ENCODE measurements at regions not wholly inside any gene's neighbourhood (a gene's known extent, or its start where the extent isn't known, plus 50 kb on each side); places are given as distances from the start of the nearest gene placed in this dataset.

GRCh38 chr1:212553676-212554075 is 54.9 kb upstream of the ATF3 start:
- Histone ChIP-seq H3K27ac (ENCODE audit: low read depth, low read length) (no peak overlapping the region), H3K4me1 (ENCODE audit: control insufficient read depth, insufficient read depth, low read length) (peaks cover 3% of the 10 kb centered on the region), H3K4me3 (ENCODE audit: low read length) (no peak overlapping the region)

DNA sequence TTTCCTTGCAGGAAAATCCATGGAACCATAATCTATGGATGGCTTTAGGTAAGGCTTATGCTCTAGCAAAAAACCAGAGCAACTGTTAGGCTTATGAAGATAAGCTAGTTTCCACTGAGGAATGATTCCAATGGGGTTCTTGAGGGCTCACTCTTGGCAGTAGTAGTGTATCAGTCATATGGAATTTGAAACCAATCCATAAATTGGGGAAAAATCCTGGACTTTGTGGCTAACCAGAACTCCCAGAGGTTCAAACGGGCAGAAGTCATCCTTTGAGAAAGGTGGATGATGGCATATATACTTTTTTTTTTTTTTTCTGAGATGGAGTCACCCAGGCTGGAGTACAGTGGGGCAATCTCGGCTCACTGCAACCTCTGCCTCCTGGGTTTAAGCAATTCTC is 54.2 kb upstream of the ATF3 start:
- H3K27me3 ChIP-seq (ENCODE audit: control insufficient read depth, insufficient read depth, low read length): no peaks in the 10 kb centered on the region
- H3K36me3 ChIP-seq (ENCODE audit: control insufficient read depth, insufficient read depth, low read length): no peaks in the 10 kb centered on the region
- H3K4me1 ChIP-seq (ENCODE audit: control insufficient read depth, insufficient read depth, low read length): peaks cover 8% of the 10 kb centered on the region
- H3K4me3 ChIP-seq (ENCODE audit: low read length): no peak overlapping the region
- no peak overlapping the region for H3K9ac ChIP-seq (ENCODE audit: low read length)
- H3K27ac ChIP-seq (ENCODE audit: low read depth, low read length): no peak overlapping the region

More at GRCh38 chr1:212553676-212554075, 54.9 kb upstream of the ATF3 start:
- H3K27me3 ChIP-seq (ENCODE audit: control insufficient read depth, insufficient read depth, low read length): no peaks in the 10 kb centered on the region
- H3K36me3 ChIP-seq (ENCODE audit: control insufficient read depth, insufficient read depth, low read length): no peaks in the 10 kb centered on the region
- H3K9ac ChIP-seq (ENCODE audit: low read length): no peak overlapping the region

GRCh38 chr1:212555426-212555825 is 53.1 kb upstream of the ATF3 start:
- Histone ChIP-seq H3K27ac (ENCODE audit: low read depth, low read length) (no peak overlapping the region), H3K4me1 (ENCODE audit: control insufficient read depth, insufficient read depth, low read length) (peaks cover 8% of the 10 kb centered on the region)

DNA sequence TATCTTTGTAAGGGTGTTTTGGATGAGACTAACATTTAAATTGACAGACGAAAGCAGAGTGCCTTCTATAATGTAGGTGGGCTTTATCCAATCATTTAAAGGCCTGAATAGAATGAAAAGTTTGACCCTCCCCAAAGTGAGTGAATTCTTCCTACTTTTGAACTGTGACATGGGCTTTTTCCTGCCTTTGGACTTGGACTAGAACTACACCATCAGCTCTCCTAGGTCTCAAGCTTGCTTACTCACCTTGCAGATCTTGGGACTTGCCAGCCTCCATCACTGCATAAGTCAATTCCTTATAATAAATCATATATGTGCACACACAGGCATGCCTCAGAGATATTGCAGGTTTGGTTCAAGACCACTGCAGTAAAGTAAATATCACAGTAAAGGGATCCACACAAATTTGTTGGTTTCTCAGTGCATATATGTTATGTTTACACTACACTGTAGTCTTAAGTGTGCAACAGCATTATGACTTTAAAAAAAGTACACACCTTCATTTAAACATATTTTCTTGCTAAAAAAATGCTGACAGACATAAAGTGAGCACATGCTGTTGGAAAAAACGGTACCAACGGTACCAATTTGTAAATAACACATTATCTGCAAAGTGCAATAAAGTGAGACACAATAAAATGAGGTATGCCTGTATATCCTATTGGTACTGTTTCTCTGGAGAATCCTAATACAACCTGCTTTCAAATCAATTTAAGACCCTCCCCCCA is 51.6 kb upstream of the ATF3 start:
- no peak overlapping the region for H3K27ac ChIP-seq (ENCODE audit: low read depth, low read length)
- no peak overlapping the region for H3K4me3 ChIP-seq (ENCODE audit: low read length)
- H3K36me3 ChIP-seq (ENCODE audit: control insufficient read depth, insufficient read depth, low read length): no peaks in the 10 kb centered on the region
- H3K4me1 ChIP-seq (ENCODE audit: control insufficient read depth, insufficient read depth, low read length): peaks cover 8% of the 10 kb centered on the region
- H3K27me3 ChIP-seq (ENCODE audit: control insufficient read depth, insufficient read depth, low read length): no peaks in the 10 kb centered on the region
- no peak overlapping the region for H3K9ac ChIP-seq (ENCODE audit: low read length)

More at GRCh38 chr1:212555426-212555825, 53.1 kb upstream of the ATF3 start:
- Histone ChIP-seq H3K4me3 (ENCODE audit: low read length) (no peak overlapping the region), H3K9ac (ENCODE audit: low read length) (no peak overlapping the region), H3K36me3 (ENCODE audit: control insufficient read depth, insufficient read depth, low read length) (no peaks in the 10 kb centered on the region), H3K27me3 (ENCODE audit: control insufficient read depth, insufficient read depth, low read length) (no peaks in the 10 kb centered on the region)

DNA sequence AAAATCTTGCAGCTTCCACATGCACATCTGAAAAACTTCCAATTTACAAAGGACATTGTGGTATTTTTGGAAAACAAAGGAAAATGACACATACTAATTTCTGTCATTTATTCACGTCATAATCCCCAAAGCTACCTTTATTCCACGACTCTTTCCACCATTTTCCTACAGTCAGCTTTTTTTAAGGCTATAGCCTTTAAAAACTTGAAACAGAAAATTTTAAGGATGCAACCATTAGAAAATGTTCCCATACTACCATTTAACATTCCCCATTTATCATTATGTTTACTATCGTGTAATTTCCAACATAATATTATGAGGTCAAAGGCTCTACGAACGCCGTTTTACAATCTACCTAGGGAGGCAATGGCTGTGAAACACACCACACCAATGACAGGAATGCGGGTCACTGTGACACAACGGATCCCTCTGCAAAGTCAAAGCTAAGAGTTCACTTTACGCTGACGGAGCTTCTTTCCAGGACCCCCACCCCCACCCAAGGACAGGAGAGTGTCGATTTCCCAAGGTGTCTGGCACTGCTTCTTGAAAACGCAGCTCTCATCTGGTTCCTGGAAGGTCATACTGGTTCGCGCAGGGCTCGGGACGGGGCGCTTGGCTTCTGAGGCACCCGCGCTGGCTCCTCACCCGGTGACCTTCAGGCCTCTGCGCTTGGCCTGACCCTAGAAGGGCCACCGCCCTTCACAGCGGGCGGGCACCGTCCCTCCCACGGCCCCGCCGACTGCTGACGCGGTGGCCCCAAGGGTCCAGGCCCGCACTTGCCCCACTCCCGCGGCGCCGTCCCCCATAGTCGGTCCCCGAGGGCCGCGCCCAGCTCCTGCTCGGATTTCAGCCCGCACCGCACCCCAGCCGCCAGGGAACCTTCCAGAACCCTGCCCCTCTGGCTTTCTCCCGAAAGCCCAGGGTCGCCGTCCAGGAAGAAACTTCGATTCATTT is 50.5 kb upstream of the ATF3 start:
- Histone ChIP-seq H3K4me1 (ENCODE audit: control insufficient read depth, insufficient read depth, low read length) (peaks cover 8% of the 10 kb centered on the region), H3K27me3 (ENCODE audit: control insufficient read depth, insufficient read depth, low read length) (no peaks in the 10 kb centered on the region), H3K9ac (ENCODE audit: low read length) (peak overlapping the region; percentile 83), H3K4me3 (ENCODE audit: low read length) (peak overlapping the region; percentile 70), H3K36me3 (ENCODE audit: control insufficient read depth, insufficient read depth, low read length) (no peaks in the 10 kb centered on the region), H3K27ac (ENCODE audit: low read depth, low read length) (peak overlapping the region; percentile 85)

GRCh38 chr1:212558693-212559480 is 49.7 kb upstream of the ATF3 start:
- H3K36me3 ChIP-seq (ENCODE audit: control insufficient read depth, insufficient read depth, low read length): no peaks in the 10 kb centered on the region
- H3K4me1 ChIP-seq (ENCODE audit: control insufficient read depth, insufficient read depth, low read length): peaks cover 8% of the 10 kb centered on the region
- no peaks in the 10 kb centered on the region for H3K27me3 ChIP-seq (ENCODE audit: control insufficient read depth, insufficient read depth, low read length)
- H3K4me3 ChIP-seq (ENCODE audit: low read length): peak overlapping the region; percentile 72
- peak overlapping the region; percentile 83 for H3K9ac ChIP-seq (ENCODE audit: low read length)
- H3K27ac ChIP-seq (ENCODE audit: low read depth, low read length): peak overlapping the region; percentile 85

Data from rectal smooth muscle tissue (tissue), 1 donor.